WTC11 (cell line): ENCODE measurements at regions not wholly inside any gene's neighbourhood (a gene's known extent, or its start where the extent isn't known, plus 50 kb on each side); places are given as distances from the start of the nearest gene placed in this dataset.

Experiments
- CREB1 ChIP-seq: sonication (generic); formaldehyde crosslinking; IDR thresholded peaks from 2 replicates; pipeline ENCODE4 v1.8.0; 2023; ENCODE audit warnings: mild to moderate bottlenecking, missing genetic modification reagents
- CTCF ChIP-seq: fragments of 200-600 bp; IDR thresholded peaks from 2 replicates; pipeline ENCODE4 v1.8.0; 2022; ENCODE audit warnings: antibody characterized with exemption
- FOXP4 ChIP-seq: sonication (generic); formaldehyde crosslinking; IDR thresholded peaks from 2 replicates; pipeline ENCODE4 v1.8.0; 2022; ENCODE audit warnings: mild to moderate bottlenecking, missing genetic modification reagents
- MAX ChIP-seq: sonication (generic); formaldehyde crosslinking; IDR thresholded peaks from 2 replicates; pipeline ENCODE4 v1.8.0; 2022; ENCODE audit warnings: mild to moderate bottlenecking, missing genetic modification reagents
- NR2C2 ChIP-seq: sonication (generic); formaldehyde crosslinking; IDR thresholded peaks from 2 replicates; pipeline ENCODE4 v1.8.0; 2022; ENCODE audit warnings: mild to moderate bottlenecking, missing genetic modification reagents
- OVOL2 ChIP-seq: fragments of 250-450 bp; sonication (Bioruptor Pico); IDR thresholded peaks from 2 replicates; pipeline ENCODE4 v1.9.0; 2021; ENCODE audit warnings: mild to moderate bottlenecking, borderline replicate concordance
- USF1 ChIP-seq: sonication (generic); formaldehyde crosslinking; IDR thresholded peaks from 2 replicates; pipeline ENCODE4 v1.8.0; 2022; ENCODE audit warnings: mild to moderate bottlenecking, missing genetic modification reagents

- TF ChIP-seq MAX (CRISPR knock-in tag): no peak
- TF ChIP-seq OVOL2 (CRISPR knock-in tag): no peak
- TF ChIP-seq CREB1 (CRISPR knock-in tag): no peak
- no peak for TF ChIP-seq NR2C2 (CRISPR knock-in tag)
- TF ChIP-seq USF1 (CRISPR knock-in tag): no peak
- TF ChIP-seq CTCF: no peak
- no peak for TF ChIP-seq FOXP4 (CRISPR knock-in tag)
Measured at GRCh38 chr10:123512901-123513775, 153.0 kb upstream of the GPR26 start.
